GM12864 (cell line): ENCODE measurements at regions not wholly inside any gene's neighbourhood (a gene's known extent, or its start where the extent isn't known, plus 50 kb on each side); places are given as distances from the start of the nearest gene placed in this dataset.

Experiments used
- DNase-seq: peaks from one replicate; pipeline ENCODE4 v3.0.0-alpha.2; 2011; ENCODE audit warnings: low read depth
- H3K4me3 ChIP-seq: 2 replicates; pipeline ENCODE4 v1.5.1; 2011; ENCODE audit warnings: mild to moderate bottlenecking, low read depth, low read length, control low read depth
- TF ChIP-seq, protein P1 (sequence below): IDR thresholded peaks from 2 replicates; pipeline ENCODE4 v1.5.1; 2011; ENCODE audit warnings: low read depth, mild to moderate bottlenecking, moderate library complexity, low read length, control low read depth, inconsistent platforms; ENCODE audit errors: missing control alignments

DNA sequence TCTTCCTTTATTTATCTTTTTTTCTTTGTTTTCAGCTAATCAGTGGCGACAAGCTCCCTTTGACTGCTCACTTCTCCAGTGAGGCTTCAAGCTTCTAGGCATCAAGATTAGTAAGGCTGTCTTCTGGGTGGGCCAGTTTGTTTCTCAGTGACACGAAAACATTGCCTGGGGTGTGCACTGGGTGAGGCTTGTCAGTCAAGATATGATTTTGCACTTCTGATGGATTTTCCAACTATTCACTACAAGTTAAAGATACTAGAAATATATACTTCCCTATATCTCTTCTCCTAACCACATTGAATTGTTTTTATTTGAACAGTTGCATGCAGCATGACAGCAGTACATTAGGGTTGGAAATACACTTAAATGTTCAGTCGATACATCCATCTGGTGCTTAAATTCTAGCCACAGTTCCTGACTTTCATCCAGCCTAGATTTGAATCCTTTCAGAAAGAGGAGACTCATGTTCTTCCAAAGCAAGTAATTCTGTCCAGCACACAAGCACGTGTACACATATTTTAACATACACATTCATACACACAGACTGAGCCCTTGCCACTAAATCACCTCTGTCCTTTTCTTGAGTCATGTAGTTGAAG is 275.6 kb upstream of the NOVA1 start:
- TF ChIP-seq, protein P1, sequence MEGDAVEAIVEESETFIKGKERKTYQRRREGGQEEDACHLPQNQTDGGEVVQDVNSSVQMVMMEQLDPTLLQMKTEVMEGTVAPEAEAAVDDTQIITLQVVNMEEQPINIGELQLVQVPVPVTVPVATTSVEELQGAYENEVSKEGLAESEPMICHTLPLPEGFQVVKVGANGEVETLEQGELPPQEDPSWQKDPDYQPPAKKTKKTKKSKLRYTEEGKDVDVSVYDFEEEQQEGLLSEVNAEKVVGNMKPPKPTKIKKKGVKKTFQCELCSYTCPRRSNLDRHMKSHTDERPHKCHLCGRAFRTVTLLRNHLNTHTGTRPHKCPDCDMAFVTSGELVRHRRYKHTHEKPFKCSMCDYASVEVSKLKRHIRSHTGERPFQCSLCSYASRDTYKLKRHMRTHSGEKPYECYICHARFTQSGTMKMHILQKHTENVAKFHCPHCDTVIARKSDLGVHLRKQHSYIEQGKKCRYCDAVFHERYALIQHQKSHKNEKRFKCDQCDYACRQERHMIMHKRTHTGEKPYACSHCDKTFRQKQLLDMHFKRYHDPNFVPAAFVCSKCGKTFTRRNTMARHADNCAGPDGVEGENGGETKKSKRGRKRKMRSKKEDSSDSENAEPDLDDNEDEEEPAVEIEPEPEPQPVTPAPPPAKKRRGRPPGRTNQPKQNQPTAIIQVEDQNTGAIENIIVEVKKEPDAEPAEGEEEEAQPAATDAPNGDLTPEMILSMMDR, result no peak
- H3K4me3 ChIP-seq, result no peak overlapping the region
- DNase-seq, result no peak

DNA sequence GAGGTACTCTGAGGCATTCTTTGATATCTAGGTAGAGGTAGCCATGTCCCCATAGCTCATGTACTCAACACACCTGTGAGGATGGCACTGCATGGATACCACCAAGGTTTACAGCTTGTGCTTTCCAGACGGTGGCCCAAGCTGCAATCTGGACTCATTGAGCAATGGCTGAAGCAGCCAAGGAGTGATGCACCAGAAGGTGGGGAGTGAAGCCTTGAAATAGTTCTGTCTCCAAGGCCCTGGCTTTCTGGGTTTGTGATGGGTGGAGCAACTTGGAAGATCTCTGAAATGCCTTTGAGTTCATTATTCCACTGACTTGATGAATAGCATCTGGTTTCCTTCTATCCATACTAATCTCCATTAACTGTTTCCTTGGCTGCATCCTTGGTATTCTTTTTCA is 290.0 kb upstream of the NOVA1 start:
- H3K4me3 ChIP-seq, result no peak overlapping the region
- DNase-seq, result no peak
- TF ChIP-seq, protein P1, result no peak

DNA sequence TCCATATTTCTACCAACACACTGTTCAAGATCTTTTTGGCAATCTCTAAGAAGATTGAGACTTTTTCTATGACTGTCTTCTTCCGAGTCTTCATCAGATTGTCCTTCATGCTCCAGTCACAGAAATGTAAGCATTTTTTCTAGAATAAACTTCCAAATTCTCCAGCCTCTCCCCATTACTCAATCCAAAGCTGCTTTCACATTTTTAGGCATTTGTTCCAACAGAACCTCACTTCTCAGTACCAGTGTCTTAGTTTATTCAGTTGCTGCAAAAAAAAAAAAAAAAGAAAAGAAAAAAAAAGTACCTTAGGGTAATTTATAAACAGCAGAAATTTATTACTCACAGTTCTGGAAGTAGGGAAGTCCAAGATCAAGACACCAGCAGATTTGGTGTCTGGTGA is 290.8 kb upstream of the NOVA1 start:
- no peak for DNase-seq
- H3K4me3 ChIP-seq, result no peak overlapping the region
- TF ChIP-seq, protein P1, result no peak

DNA sequence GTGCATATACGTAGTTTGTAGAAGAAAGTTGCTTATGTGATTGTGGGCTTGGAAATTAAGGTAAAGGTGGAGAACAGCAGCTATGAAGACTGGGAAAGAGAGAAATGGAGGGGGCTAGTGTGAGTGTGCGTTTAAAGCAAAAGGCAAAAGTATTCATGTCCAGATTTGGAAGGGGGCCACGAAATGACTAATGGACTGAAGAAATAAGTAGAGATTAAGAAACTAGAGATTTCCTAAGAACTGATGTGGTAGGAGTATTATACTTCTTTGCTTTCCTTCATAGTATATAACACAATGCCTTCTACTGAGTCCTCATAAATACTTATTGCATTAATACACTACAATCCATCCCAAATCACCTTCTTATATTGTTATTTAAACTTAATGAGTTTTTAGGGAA is 298.6 kb upstream of the NOVA1 start:
- TF ChIP-seq, protein P1, result no peak
- H3K4me3 ChIP-seq, result no peak overlapping the region
- DNase-seq, result no peak

DNA sequence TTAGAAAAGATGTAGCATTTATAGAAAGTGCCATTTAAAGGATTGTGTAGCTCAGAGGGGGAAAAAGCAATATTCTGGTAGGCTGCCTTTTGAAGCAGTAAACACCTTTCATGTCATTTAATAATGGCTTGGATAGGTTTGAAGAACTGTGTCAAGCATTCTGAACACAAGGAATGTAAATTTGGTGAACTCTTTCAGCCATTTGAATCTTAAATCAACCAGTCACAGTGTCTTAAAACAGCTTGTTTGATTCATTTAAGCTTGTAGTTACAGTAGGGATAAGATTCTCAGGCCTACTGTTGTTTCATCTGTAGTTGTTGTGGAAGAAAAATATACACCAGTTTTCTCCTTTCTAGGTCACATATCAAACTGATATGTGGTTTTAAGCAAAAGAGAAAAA is 299.4 kb upstream of the NOVA1 start:
- no peak overlapping the region for H3K4me3 ChIP-seq
- DNase-seq, result no peak
- TF ChIP-seq, protein P1, result no peak

DNA sequence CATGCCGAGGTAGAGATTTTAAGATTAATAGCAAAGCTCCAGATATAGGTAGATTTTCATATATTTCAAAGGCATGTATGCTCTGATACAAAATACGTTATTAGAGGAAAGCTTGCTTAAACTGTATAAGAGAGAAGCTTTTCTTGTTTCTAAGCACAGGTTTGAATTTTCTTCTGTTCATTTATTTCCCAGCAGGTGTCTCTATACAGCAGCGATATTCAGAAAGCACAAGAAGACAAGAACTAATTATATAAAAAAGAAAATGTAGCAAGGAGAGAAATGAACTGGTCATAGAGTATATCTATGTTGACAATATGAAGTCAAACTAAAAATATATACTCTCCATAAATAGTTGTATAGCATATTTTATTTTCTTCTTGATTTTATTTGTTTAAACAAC is 307.4 kb upstream of the NOVA1 start:
- H3K4me3 ChIP-seq, result no peak overlapping the region
- TF ChIP-seq, protein P1, result no peak
- no peak for DNase-seq

DNA sequence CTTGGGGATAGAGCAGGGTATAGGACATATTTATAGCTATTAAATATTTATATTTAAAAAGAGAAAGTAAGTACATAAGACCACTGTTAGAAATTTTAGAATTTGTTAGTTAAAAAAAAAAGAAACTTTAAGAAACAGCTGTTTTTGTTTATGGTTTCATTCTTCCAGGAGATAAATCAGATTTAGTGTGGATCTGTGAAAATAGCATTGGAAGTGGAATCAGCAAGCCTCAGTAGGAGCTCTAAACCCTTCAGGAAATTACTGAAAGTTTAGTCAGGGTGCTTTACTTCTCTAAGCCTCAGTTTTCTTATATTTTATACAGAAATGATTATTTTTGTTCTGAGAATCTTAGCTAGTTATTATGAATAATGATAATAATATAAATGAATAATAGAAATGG is 316.0 kb upstream of the NOVA1 start:
- H3K4me3 ChIP-seq, result no peak overlapping the region
- DNase-seq, result no peak
- TF ChIP-seq, protein P1, result no peak
